HepG2 (cell line): ENCODE measurements at regions not wholly inside any gene's neighbourhood (a gene's known extent, or its start where the extent isn't known, plus 50 kb on each side); places are given as distances from the start of the nearest gene placed in this dataset.

Experiments used
- MATR3 ChIP-seq: sonication (generic); formaldehyde crosslinking; IDR thresholded peaks from 2 replicates; pipeline ENCODE4 v1.4.0; 2020; ENCODE audit warnings: missing genetic modification reagents
- TAF1 ChIP-seq: sonication (generic); formaldehyde crosslinking; IDR thresholded peaks from 2 replicates; pipeline ENCODE4 v1.4.0; 2020; ENCODE audit warnings: missing genetic modification reagents
- TF ChIP-seq, protein P1 (sequence below): sonication (generic); formaldehyde crosslinking; IDR thresholded peaks from 2 replicates; pipeline ENCODE4 v1.5.0; 2020; ENCODE audit warnings: mild to moderate bottlenecking, missing genetic modification reagents

DNA sequence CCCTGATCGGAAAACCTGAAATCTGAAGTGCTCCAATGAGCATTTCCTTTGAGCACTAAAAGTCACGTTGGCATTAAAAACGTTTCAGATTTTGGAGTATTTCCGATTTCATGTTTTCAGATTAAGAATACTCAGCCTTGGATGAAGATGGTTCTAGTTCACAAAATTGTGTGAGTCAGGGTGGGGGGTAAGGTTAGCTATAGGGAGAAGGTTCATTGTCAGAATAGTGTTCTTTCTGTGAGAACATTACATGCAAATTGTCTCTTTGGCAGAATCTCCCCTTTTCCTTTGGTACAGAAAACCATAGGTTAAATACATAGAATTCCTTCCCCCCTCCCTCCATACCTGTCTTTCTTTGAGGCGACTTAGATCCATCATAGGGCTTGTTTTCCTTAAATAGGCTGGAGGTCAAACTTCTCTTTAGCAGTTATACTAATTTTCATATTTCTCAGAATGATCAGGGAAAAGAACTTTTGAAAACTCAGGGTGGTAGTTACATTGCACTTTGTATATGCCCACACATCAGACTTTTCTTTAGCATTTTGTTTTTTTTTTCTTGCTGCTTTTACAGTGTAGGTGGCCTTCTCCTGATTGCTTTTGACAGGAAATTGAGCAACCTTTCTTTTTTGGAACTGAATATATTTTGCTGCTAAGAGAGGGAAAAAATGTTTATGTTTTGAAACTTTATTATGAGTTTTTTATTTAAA is 503.5 kb downstream of the PCNX1 start:
- TF ChIP-seq MATR3 (CRISPR knock-in tag): no peak
- TF ChIP-seq, protein P1, sequence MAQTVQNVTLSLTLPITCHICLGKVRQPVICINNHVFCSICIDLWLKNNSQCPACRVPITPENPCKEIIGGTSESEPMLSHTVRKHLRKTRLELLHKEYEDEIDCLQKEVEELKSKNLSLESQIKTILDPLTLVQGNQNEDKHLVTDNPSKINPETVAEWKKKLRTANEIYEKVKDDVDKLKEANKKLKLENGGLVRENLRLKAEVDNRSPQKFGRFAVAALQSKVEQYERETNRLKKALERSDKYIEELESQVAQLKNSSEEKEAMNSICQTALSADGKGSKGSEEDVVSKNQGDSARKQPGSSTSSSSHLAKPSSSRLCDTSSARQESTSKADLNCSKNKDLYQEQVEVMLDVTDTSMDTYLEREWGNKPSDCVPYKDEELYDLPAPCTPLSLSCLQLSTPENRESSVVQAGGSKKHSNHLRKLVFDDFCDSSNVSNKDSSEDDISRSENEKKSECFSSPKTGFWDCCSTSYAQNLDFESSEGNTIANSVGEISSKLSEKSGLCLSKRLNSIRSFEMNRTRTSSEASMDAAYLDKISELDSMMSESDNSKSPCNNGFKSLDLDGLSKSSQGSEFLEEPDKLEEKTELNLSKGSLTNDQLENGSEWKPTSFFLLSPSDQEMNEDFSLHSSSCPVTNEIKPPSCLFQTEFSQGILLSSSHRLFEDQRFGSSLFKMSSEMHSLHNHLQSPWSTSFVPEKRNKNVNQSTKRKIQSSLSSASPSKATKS (CRISPR knock-in tag): no peak
- TF ChIP-seq TAF1 (CRISPR knock-in tag): no peak
